ENCODE measurements at regions not wholly inside any gene's neighbourhood (a gene's known extent, or its start where the extent isn't known, plus 50 kb on each side); places are given as distances from the start of the nearest gene placed in this dataset.

DNA sequence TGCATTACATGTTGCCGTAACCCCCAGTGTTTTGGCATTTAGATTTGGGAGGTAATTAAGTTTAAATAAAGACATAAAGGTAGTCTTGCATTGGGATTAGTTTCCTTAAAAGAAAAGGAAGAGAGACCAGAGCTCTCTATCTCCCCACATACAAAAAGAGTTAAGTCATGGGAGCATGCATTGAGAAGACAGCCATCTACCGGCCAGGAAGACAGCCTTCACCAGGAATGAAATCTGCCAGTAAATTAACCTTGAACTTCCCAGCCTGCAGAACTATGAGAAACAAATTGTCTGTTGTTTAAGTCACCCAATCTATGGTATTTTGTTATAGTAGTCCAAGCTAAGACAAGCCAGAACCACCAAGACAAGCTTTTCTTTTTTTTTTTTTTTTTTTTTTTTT, 567.0 kb upstream of the CDH18 start:
- TF ChIP-seq, protein P1, sequence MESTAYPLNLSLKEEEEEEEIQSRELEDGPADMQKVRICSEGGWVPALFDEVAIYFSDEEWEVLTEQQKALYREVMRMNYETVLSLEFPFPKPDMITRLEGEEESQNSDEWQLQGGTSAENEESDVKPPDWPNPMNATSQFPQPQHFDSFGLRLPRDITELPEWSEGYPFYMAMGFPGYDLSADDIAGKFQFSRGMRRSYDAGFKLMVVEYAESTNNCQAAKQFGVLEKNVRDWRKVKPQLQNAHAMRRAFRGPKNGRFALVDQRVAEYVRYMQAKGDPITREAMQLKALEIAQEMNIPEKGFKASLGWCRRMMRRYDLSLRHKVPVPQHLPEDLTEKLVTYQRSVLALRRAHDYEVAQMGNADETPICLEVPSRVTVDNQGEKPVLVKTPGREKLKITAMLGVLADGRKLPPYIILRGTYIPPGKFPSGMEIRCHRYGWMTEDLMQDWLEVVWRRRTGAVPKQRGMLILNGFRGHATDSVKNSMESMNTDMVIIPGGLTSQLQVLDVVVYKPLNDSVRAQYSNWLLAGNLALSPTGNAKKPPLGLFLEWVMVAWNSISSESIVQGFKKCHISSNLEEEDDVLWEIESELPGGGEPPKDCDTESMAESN (CRISPR knock-in tag; conservative IDR thresholded peaks at IDR 0.05) = no peak
- TF ChIP-seq, protein P2, sequence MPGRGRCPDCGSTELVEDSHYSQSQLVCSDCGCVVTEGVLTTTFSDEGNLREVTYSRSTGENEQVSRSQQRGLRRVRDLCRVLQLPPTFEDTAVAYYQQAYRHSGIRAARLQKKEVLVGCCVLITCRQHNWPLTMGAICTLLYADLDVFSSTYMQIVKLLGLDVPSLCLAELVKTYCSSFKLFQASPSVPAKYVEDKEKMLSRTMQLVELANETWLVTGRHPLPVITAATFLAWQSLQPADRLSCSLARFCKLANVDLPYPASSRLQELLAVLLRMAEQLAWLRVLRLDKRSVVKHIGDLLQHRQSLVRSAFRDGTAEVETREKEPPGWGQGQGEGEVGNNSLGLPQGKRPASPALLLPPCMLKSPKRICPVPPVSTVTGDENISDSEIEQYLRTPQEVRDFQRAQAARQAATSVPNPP (CRISPR knock-in tag; IDR thresholded peaks at IDR 0.05) = no peak
- TF ChIP-seq, protein P3, sequence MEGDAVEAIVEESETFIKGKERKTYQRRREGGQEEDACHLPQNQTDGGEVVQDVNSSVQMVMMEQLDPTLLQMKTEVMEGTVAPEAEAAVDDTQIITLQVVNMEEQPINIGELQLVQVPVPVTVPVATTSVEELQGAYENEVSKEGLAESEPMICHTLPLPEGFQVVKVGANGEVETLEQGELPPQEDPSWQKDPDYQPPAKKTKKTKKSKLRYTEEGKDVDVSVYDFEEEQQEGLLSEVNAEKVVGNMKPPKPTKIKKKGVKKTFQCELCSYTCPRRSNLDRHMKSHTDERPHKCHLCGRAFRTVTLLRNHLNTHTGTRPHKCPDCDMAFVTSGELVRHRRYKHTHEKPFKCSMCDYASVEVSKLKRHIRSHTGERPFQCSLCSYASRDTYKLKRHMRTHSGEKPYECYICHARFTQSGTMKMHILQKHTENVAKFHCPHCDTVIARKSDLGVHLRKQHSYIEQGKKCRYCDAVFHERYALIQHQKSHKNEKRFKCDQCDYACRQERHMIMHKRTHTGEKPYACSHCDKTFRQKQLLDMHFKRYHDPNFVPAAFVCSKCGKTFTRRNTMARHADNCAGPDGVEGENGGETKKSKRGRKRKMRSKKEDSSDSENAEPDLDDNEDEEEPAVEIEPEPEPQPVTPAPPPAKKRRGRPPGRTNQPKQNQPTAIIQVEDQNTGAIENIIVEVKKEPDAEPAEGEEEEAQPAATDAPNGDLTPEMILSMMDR (CRISPR knock-in tag; IDR thresholded peaks at IDR 0.05) = peak; percentile 27
- TF ChIP-seq MAZ (IDR thresholded peaks at IDR 0.05; ENCODE audit: borderline replicate concordance, low read depth, low read length) (no peak), MAZ (CRISPR knock-in tag; IDR thresholded peaks at IDR 0.05; ENCODE audit: low read depth) (no peak), POLR2A (IDR thresholded peaks at IDR 0.05; ENCODE audit: insufficient read depth in 1 of 2, low read depth in 2 of 2, low read length in 2 of 2) (no peak), NONO (IDR thresholded peaks at IDR 0.05) (no peak), NONO (CRISPR knock-in tag; conservative IDR thresholded peaks at IDR 0.05) (no peak), JDP2 (CRISPR knock-in tag; IDR thresholded peaks at IDR 0.05; ENCODE audit: borderline replicate concordance) (no peak), MED1 (CRISPR knock-in tag; IDR thresholded peaks at IDR 0.05) (no peak), POLR2AphosphoS5 (IDR thresholded peaks at IDR 0.05; ENCODE audit: low read depth, low read length) (no peak), CBFB (CRISPR knock-in tag; IDR thresholded peaks at IDR 0.05) (no peak), CEBPB (IDR thresholded peaks at IDR 0.05; ENCODE audit: borderline replicate concordance, low read depth, low read length) (no peak)
- TF ChIP-seq, protein P4, sequence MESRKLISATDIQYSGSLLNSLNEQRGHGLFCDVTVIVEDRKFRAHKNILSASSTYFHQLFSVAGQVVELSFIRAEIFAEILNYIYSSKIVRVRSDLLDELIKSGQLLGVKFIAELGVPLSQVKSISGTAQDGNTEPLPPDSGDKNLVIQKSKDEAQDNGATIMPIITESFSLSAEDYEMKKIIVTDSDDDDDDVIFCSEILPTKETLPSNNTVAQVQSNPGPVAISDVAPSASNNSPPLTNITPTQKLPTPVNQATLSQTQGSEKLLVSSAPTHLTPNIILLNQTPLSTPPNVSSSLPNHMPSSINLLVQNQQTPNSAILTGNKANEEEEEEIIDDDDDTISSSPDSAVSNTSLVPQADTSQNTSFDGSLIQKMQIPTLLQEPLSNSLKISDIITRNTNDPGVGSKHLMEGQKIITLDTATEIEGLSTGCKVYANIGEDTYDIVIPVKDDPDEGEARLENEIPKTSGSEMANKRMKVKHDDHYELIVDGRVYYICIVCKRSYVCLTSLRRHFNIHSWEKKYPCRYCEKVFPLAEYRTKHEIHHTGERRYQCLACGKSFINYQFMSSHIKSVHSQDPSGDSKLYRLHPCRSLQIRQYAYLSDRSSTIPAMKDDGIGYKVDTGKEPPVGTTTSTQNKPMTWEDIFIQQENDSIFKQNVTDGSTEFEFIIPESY (CRISPR knock-in tag; IDR thresholded peaks at IDR 0.05) = no peak
- TF ChIP-seq, protein P5, sequence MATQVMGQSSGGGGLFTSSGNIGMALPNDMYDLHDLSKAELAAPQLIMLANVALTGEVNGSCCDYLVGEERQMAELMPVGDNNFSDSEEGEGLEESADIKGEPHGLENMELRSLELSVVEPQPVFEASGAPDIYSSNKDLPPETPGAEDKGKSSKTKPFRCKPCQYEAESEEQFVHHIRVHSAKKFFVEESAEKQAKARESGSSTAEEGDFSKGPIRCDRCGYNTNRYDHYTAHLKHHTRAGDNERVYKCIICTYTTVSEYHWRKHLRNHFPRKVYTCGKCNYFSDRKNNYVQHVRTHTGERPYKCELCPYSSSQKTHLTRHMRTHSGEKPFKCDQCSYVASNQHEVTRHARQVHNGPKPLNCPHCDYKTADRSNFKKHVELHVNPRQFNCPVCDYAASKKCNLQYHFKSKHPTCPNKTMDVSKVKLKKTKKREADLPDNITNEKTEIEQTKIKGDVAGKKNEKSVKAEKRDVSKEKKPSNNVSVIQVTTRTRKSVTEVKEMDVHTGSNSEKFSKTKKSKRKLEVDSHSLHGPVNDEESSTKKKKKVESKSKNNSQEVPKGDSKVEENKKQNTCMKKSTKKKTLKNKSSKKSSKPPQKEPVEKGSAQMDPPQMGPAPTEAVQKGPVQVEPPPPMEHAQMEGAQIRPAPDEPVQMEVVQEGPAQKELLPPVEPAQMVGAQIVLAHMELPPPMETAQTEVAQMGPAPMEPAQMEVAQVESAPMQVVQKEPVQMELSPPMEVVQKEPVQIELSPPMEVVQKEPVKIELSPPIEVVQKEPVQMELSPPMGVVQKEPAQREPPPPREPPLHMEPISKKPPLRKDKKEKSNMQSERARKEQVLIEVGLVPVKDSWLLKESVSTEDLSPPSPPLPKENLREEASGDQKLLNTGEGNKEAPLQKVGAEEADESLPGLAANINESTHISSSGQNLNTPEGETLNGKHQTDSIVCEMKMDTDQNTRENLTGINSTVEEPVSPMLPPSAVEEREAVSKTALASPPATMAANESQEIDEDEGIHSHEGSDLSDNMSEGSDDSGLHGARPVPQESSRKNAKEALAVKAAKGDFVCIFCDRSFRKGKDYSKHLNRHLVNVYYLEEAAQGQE (IDR thresholded peaks at IDR 0.05; ENCODE audit: borderline replicate concordance in 1 of 2, low read depth in 1 of 2, low read length in 2 of 2) = no peak
